ENCODE measurements at regions not wholly inside any gene's neighbourhood (a gene's known extent, or its start where the extent isn't known, plus 50 kb on each side); places are given as distances from the start of the nearest gene placed in this dataset.

DNA sequence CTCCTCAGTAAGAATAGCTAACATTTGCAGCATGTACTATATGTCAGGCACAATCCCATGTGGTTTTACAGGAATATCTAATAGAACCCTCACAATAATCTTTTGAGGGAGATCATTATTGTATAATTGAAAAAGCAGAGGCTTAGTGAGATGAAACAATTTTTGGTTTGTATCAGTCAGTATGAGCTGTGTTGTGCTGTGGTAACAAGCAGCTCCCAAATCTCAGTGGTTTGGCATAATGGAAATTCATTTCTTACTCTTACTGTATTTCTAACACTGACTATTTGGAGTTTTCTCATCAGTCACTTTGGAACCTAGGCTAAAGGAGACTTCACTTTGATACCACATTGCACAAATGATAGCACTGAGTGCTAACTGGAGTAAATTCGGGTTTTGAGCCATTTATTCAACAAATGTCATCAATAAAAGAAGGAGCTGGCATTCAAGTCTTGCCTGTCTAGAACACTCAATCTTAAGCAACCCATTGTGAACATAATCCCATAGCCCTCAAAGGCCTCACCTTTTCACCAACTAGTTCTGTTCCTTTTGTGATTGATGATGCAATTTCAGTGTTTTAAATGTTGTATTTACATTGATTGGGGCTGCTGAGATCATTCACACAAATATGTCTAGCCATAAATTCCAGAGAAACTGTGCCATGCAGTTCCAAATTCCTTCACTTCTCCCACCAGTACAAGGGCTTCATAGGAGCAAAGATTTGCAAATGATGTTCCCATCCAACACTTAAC is 441.0 kb downstream of the XYLT1 start:
- DNase-seq (ENCODE audit: low spot score), result no peak
- Histone ChIP-seq H3K36me3 (no peaks in the 10 kb centered on the region), H3K27me3 (replicated peaks; ENCODE audit: insufficient read depth) (no peaks in the 10 kb centered on the region), H3K4me1 (replicated peaks) (no peaks in the 10 kb centered on the region), H3K9me3 (no peaks in the 10 kb centered on the region), H3K4me3 (no peak overlapping the region), H3K27ac (no peak overlapping the region)
- TF ChIP-seq CTCF (IDR thresholded peaks at IDR 0.05), result no peak
- TF ChIP-seq POLR2A (IDR thresholded peaks at IDR 0.05), result no peak
- no peak for TF ChIP-seq POLR2AphosphoS5 (IDR thresholded peaks at IDR 0.05)
- 81% methylated on average over 1 of the region's 1 CpG for WGBS
- intact Hi-C loops (cut with DNase I), result no loop called here

- Histone ChIP-seq H3K9me3 (no peaks in the 10 kb centered on the region), H3K4me3 (no peak overlapping the region), H3K36me3 (no peaks in the 10 kb centered on the region), H3K27me3 (replicated peaks; ENCODE audit: insufficient read depth) (no peaks in the 10 kb centered on the region), H3K4me1 (replicated peaks) (no peaks in the 10 kb centered on the region), H3K27ac (no peak overlapping the region)
- intact Hi-C loops (cut with DNase I), result no loop called here
- WGBS, result 83% methylated on average over 1 of the region's 1 CpG
- no peak for DNase-seq (ENCODE audit: low spot score)
- TF ChIP-seq POLR2AphosphoS5 (IDR thresholded peaks at IDR 0.05) (no peak), POLR2A (IDR thresholded peaks at IDR 0.05) (no peak), CTCF (IDR thresholded peaks at IDR 0.05) (no peak)
These were observed 439.1 kb downstream of the XYLT1 start for GRCh38 chr16:17031484-17032268.

- intact Hi-C loops (cut with DNase I), result no loop called here
- Histone ChIP-seq H3K36me3 (no peaks in the 10 kb centered on the region), H3K4me3 (no peak overlapping the region), H3K27me3 (replicated peaks; ENCODE audit: insufficient read depth) (no peaks in the 10 kb centered on the region), H3K9me3 (no peaks in the 10 kb centered on the region), H3K27ac (no peak overlapping the region), H3K4me1 (replicated peaks) (no peaks in the 10 kb centered on the region)
- 86% methylated on average over 6 of the region's 6 CpGs for WGBS
- no peak for TF ChIP-seq CTCF (IDR thresholded peaks at IDR 0.05)
- DNase-seq (ENCODE audit: low spot score), result no peak
These were observed 438.4 kb downstream of the XYLT1 start for GRCh38 chr16:17032332-17032731.

- Histone ChIP-seq H3K4me1 (replicated peaks) (no peaks in the 10 kb centered on the region), H3K27me3 (replicated peaks; ENCODE audit: insufficient read depth) (no peaks in the 10 kb centered on the region), H3K27ac (no peak overlapping the region), H3K36me3 (no peaks in the 10 kb centered on the region), H3K4me3 (no peak overlapping the region), H3K9me3 (no peaks in the 10 kb centered on the region)
- TF ChIP-seq POLR2AphosphoS5 (IDR thresholded peaks at IDR 0.05) (no peak), POLR2A (IDR thresholded peaks at IDR 0.05) (no peak), CTCF (IDR thresholded peaks at IDR 0.05) (no peak)
- 76% methylated on average over 1 of the region's 1 CpG for WGBS
- DNase-seq (ENCODE audit: low spot score), result no peak
- intact Hi-C loops (cut with DNase I), result no loop called here
These were observed 436.1 kb downstream of the XYLT1 start for GRCh38 chr16:17034477-17035252.

All from prostate gland (tissue), 2 donors.